GM21529 (cell line): ENCODE measurements at regions not wholly inside any gene's neighbourhood (a gene's known extent, or its start where the extent isn't known, plus 50 kb on each side); places are given as distances from the start of the nearest gene placed in this dataset.
"Not testable (repeated sequence)": the region's sequence is repeated elsewhere in the genome, so short reads cannot be mapped to it uniquely, and the experiment has no call there.

Source experiments
- ATAC-seq: cut with Tn5 transposase; IDR thresholded peaks from one replicate; pipeline ENCODE4 v1.9.1; 2021; ENCODE audit not compliant: unreplicated experiment

DNA sequence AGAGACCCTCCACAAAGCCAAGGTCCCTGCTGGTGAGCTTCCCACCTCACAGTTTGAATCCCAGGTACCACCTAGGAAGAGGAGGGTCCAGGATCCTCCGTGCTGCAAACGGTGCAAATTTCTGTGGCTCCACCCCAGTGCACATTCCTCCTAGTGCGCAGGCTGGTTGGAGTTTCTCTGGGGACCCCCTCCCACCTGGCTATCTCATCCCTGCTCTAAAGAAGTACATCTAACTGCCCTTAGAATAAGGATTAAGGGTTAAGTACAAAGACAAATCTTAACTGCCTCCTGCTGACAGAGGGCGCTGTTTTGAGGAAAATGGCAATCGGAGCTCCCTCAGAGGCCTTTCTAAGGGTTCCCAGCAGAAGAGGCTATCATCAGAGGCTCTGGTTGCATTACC lies 109.6 kb upstream of the FSIP2 start:
- ATAC-seq = peak; percentile 66

DNA sequence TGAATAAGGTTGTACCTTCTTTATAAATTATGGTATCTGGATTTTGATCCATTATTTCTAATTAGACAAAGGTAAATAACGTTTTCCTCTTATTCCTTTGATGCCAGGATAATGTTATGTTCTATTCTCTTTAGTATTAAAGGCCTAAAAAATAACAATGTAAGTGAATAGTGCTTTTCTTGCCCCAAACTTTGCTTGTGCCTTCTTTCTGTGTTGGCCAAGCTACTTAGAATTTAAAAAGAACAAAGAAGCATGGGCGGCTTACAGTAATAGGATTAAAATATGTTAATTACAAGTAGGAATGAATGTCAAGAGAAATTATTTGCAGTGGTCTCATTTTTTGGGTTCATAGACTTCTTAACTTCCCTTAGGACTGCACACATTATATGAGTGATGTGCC lies 105.0 kb upstream of the FSIP2 start:
- ATAC-seq = no peak

DNA sequence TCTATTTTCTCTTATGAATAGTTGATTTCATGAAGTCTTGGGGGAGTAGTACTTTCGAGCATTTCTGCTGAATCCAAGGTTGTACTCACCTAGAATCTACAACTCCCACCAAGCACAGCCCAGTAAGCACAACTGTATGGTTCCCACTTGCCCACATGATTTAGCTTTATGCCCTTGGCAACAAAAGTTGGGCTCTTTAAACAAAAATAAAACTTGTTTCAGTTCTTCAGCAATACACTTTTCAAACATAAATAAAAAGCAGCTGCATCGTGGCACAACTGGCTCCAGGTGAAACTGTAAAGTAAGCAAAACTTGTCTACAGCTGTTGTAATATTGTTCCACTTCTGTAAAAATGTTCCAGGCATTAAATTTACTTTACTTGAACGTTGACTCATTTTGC lies 99.8 kb upstream of the FSIP2 start:
- ATAC-seq = no peak

DNA sequence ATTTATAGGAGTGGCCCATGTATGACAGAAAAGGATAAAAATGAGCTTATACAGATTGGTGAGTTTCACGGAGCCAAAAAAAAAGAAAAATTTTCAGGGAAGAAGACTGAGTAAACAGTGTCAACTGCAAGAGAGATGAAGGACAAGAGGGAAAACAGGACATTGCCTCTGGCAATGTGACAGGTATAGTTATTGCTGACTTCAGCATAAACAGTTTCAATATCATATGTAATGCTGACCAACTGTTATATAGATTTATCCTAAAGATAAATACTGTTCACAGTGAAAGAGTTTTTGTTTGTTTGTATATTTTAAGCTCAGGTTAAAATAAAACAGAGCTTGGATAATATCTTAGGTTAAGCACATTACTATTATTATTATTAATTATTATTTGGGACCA lies 98.0 kb upstream of the FSIP2 start:
- ATAC-seq = no peak

DNA sequence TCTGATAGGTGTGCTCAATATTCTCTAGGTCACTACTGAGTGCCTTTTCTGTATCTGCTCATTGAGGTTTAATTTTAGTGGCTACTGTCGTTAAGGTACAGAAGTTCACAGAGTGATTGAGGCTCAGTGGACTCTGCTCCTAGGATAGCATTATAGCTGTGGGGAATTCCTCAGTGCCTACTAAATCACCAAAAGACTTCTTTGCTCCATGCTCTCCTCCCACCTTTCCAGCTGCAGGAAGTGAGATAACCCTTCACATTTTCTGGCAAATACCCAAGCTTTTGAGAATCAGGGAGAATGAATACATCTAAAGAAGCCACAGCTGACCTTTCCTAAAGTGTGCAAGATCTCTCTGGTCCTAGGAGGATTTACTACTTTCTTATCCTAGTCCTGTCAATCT lies 95.2 kb upstream of the FSIP2 start:
- ATAC-seq = no peak

DNA sequence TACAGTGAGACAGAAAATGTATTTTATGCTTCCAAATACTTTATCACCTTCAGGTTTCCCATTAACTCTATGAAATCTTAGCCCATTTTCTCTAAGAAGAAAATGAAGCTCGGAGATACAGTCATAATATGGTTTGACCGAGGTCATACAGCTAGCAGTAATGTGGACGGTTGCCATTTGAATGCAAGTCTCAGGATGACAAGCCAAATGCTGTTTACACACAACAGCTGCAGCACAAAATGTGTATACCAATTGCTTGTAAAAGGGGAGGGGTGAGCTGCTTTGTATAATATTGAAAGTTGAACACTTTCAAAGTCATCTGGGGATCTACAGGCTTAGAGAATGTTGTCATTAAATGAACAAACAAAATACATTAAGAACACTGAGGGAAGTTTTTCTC lies 93.8 kb upstream of the FSIP2 start:
- no peak for ATAC-seq

DNA sequence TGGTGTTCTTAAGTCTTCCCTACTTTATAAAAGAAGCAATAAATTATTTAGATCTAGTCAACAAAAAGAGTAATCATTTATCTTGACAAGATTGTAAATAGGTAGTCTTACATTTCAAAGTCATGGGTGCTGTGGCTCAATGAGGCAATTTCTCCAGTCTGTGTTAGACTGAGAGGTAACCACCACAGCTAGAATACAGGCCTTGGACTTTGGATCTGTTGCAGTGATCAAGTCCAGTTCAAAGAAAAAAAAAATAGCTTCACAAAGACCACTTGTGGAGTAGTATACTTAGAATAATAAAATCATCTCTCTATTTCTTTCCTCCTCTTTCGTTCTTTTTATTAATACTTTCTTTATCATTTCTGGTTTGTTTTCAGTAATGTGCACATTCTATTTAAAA lies 93.1 kb upstream of the FSIP2 start:
- ATAC-seq = no peak

DNA sequence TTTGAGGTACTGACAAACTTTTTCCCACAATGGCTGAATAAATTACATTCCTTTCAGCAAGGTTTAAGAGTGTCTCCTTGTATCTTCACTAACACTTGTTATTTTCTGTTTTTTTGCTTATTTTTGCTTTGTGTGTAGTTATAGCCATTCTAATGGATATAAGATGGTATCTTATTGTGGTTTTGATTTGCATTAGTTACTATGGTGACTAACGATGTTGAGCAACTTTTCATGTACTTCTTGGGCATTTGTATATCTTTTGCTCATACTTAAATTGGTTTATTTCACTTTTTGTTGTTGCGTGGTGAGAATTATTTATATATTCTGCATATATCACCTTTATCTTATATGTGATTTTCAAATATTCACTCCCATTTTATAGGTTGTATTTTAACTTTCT lies 79.9 kb upstream of the FSIP2 start:
- ATAC-seq = no peak

DNA sequence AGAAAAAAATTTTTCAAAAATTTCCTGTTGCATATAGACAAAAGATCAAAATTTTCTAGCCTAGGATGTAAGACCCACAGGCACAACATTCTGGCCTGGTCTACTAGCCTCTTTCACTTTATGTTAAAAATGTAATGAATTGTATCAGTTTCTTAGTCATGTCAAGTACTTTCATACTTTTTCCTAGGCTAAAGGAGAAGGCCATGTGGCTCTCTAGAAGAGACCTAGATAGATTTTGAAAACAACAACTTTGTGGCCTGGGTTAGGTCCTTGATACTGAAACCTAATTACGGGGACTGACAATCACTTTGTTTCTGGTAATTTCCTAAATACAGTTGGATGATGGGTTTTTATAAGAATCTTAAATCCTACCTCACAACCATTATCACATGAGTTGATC lies 74.8 kb upstream of the FSIP2 start:
- ATAC-seq = no peak

DNA sequence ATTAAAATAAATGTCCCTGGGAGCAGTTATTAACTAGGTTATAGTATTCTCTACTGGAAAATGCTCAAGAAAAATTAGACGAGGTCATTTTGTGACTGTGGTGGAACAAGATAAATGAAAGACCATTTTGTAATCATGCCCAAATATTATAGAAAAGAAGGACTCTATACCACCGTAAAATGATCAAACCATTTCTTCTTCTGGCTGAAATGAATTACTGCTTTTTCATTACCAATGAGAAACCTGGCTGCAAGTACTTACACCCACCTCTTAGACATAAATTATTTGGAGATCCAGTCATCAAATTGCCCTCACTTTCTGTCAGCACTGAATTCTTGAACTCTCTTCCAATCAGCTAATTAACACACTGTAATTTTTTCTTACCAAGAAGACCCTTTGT lies 74.2 kb upstream of the FSIP2 start:
- no peak for ATAC-seq

DNA sequence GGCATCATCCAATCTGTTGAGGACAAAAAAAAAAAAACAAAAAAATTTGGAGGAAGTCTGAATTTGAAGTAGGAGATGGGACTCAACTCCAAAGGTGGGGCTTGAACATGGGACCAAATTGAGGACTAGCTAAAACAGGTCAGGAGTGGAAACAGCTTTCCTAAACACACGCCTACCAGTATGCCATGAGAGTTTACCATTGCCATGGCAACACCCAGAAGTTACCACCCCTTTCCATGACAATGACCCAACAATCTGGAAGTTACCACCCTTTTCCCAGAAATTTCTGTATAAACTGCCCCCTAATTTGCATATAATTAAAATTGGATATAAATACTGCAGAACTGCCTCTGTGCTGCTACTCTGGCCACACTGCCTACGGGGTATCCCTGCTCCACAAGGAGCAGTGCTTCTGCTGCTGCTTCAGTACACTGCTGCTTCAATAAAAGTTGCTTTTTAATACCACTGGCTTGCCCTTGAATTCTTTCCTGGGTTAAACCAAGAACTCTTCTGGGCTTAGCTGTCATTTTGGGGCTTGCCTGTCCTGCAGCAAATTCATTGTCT lies 73.3 kb upstream of the FSIP2 start:
- no peak for ATAC-seq

DNA sequence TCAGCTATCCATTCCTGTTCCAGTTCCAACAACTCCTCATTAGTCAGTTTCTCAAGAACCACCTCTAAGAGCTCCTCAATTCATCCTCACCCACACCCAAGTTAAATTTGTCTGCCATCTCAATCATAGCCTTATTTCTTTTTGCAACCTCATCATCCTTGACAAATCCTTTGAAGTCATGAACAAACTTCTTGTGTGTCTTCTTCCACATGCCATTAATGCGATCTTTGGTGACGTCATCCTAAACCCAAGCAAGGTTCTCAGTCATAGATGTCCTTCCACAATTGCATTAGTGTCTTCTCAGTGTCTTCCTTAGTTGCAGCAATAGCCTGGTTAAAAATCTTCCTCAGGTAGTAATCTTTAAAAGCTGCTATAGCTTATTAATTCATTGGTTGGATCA lies 71.2 kb upstream of the FSIP2 start:
- ATAC-seq = no peak

DNA sequence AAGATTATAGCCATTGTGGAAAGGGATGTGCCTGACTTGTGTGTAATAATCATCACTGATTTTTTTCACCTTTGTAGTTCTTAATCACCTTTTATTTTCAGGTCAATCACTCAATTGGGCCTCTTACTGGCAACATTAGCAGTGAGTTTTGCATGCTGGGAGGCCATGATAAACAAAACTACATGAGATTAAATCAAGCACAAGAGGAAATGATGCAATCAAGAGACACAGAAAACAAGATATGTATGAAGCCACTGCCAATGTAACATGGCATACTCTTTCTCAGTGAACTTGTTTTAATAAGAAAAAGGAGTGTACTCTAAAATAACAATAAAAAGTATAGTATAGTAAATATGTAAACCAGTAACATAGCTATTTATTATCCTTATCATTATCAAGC lies 69.9 kb upstream of the FSIP2 start:
- no peak for ATAC-seq

DNA sequence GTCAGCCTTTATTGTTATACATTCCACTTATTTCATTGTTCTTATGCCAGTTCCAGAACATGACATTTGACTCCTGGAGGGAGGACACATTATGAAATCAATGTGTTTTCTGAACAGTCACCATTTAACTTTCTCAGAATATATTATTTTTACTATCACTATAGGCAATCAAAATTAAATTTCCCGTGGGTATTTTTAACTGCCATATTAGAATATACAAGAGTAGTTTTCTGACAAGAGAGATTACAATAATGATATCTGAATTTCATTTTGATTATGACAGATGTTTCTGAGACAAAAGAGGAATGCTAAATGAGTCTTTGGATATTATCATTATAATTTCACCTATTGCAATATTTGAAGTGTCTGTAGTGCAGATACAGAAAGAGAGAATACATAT lies 64.4 kb upstream of the FSIP2 start:
- ATAC-seq = no peak

DNA sequence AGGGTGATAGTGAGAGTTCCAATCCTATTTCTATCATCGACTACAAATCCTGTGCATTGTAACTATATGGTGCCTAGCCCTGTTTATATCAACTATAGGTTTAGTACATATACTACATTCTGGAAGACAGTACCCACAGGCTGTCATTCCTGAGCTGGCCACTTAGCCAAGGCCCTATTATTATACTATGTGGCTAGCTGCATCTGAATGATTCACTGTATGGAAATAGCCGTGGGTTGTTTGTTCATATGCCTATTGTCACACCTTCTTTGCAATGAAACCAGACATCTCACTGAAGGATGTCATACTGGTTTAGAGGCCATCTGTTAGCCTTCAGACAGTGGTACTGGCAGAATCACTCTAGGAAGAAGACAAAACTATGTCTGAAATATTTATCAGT lies 62.3 kb upstream of the FSIP2 start:
- no peak for ATAC-seq

DNA sequence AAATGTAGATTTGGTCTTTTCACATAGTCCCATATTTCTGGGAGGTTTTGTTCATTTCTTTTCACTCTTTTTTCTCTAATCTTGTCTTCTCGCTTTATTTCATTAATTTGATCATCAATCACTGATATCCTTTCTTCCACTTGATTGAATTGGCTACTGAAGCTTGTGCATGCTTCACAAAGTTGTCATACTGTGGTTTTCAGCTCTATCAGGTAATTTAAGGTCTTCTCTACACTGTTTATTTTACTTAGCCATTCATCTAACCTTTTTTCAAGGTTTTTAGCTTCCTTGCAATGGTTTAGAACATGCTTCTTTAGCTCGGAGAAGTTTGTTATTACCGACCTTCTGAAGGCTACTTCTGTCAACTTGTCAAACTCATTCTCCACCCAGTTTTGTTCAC lies 51.6 kb upstream of the FSIP2 start:
- not testable (repeated sequence) for ATAC-seq

DNA sequence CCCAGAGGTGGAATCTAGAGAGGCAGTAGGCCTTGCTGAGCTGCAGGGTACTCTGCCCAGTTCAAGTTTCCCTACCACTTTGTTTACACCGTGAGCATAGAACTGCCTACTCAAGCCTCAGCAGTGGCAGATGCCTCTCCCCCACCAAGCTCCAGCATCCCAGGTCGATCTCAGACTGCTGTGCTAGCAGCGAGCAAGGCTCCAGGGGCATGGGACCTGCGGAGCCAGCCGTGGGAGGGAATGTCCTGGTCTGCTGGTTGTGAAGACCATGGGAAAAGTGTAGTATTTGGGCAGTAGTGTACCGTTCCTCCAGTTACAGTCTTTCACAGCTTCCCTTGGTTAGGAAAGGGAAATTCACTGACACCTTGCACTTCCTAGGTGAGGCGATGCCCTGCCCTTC lies 50.6 kb upstream of the FSIP2 start:
- ATAC-seq = no peak
